Activated naive CD8-positive, alpha-beta T cell treated with anti-CD3 and anti-CD28 coated beads, Interleukin-2, amount 10 ng/mL, durations not matched to agents 7 days and 5 days (primary cell): ENCODE measurements at regions not wholly inside any gene's neighbourhood (a gene's known extent, or its start where the extent isn't known, plus 50 kb on each side); places are given as distances from the start of the nearest gene placed in this dataset.
"Not testable (repeated sequence)": the region's sequence is repeated elsewhere in the genome, so short reads cannot be mapped to it uniquely, and the experiment has no call there.

Experiments
- ATAC-seq: fragments of 150-1000 bp; cut with Tn5 transposase; one replicate; pipeline ENCODE4 v1.10.0; 2021; ENCODE audit warnings: low read depth, moderate library complexity
- POLR2A ChIA-PET: fragments of 350-600 bp; sonication (Branson Sonifier 250); formaldehyde crosslinking; loops from one replicate; lab custom pipeline; 2021; ENCODE audit warnings: antibody characterized with exemption; lab: Charles Lee
- DNase-seq: peaks from one replicate; pipeline ENCODE4 v3.0.0; 2021
- H3K27ac Mint-ChIP-seq: one replicate; pipeline ENCODE4 v1.8.0; 2022; ENCODE audit warnings: mild to moderate bottlenecking, mixed read lengths
- H3K27me3 Mint-ChIP-seq: one replicate; pipeline ENCODE4 v1.8.0; 2022; ENCODE audit warnings: mild to moderate bottlenecking, moderate library complexity, mixed read lengths
- H3K36me3 Mint-ChIP-seq: one replicate; pipeline ENCODE4 v1.8.0; 2021; ENCODE audit warnings: mild to moderate bottlenecking, mixed read lengths
- H3K4me1 Mint-ChIP-seq: one replicate; pipeline ENCODE4 v1.8.0; 2021; ENCODE audit warnings: mixed read lengths
- H3K4me3 Mint-ChIP-seq: one replicate; pipeline ENCODE4 v1.8.0; 2022; ENCODE audit warnings: mild to moderate bottlenecking, moderate library complexity, mixed read lengths
- H3K9me3 Mint-ChIP-seq: one replicate; pipeline ENCODE4 v1.8.0; 2021; ENCODE audit warnings: mixed read lengths

DNA sequence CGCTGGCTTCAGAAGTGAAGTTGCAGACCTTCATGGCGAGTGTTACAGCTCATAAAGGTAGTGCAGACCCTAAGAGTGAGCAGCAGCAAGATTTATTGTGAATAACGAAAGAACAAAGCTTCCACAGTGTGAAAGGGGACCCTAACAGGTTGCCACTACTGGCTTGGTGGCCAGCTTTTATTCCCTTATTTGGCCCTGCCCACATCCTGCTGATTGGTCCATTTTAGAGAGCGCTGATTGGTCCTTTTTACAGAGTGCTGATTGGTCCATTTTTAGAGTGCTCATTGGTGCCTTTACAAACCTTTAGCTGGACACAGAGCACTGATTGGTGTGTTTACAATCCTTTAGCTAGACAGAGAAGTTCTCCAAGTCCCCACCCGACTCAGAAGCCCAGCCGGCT lies 298.0 kb upstream of the DLGAP1 start:
- H3K4me1 Mint-ChIP-seq, H3K36me3 Mint-ChIP-seq, ATAC-seq, H3K27ac Mint-ChIP-seq, H3K27me3 Mint-ChIP-seq, H3K4me3 Mint-ChIP-seq, DNase-seq, POLR2A ChIA-PET, H3K9me3 Mint-ChIP-seq: not testable (repeated sequence)

DNA sequence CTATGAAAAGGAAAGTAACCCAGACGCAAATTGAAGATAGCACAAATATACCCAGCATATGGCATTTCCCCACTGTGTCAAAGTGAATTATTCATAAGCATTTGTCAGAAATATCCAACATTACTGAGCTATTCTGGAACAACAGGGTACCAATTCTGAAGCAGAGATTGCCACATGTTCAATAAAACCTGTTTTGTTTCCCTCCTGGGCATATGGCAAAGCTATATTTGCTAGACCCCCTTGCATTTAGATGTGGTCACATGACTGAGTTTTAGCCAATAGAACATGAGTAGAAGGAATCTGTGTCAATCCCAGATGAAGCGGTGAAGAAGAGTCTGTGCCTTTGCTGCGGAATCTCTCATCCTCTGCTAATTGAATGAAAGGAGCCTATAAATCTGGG lies 296.4 kb upstream of the DLGAP1 start:
- no peak for ATAC-seq
- no peak for DNase-seq
- Mint-ChIP-seq H3K27me3 (no peaks in the 10 kb centered on the region), H3K27ac (no peak overlapping the region), H3K36me3 (peaks cover 1% of the 10 kb centered on the region), H3K4me1 (no peaks in the 10 kb centered on the region), H3K4me3 (no peak overlapping the region), H3K9me3 (peaks cover 5% of the 10 kb centered on the region)
- POLR2A ChIA-PET, result no interaction called here

DNA sequence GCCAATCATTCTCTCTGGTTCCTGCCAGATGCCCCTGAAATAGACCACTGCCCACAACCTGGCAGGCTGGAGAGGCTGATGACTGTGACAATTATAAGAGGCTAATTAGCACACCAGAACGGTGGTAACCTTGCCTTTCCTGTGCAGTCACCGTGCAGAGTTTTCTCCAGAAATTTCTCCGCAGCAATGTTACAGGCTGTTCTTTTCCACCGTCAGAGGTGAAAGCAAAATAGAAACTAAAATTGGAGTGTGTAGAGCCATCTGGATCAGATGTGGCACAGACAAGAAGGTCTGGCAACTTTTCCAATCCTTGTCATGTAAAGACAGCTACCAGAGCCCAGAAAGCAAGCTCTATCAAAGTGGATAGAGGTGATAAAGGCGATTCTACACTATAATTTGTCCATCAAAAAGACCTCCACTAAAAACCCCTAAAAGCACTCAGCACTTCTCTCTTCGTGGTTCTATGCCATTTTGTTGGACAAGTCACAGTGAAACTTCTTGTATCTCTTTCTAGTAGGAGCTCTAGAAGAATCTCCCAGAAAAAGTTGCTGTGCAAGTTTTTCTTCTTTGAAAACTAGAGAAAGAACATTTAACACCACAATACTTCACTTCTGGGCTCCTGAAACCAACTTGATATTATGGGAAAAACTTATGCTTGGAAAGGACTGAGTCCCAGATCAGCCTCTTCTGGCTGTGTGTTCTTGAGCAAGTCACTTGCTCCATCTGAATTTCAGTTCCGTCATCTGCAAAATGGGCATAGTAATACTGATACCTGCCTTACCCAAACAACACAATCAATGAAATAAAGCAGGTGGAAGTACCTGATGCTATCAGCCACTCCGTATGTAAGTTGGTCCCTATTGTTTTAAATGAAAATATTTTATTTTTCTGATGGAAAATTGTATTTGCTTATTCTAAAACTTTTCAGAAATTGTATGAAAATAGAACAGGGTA lies 295.6 kb upstream of the DLGAP1 start:
- DNase-seq (no peak), ATAC-seq (no peak)
- H3K9me3 Mint-ChIP-seq, result peaks cover 6% of the 10 kb centered on the region
- H3K27ac Mint-ChIP-seq, result no peak overlapping the region
- POLR2A ChIA-PET, result no interaction called here
- no peaks in the 10 kb centered on the region for H3K27me3 Mint-ChIP-seq
- peaks cover 1% of the 10 kb centered on the region for H3K36me3 Mint-ChIP-seq
- H3K4me1 Mint-ChIP-seq, result no peaks in the 10 kb centered on the region
- no peak overlapping the region for H3K4me3 Mint-ChIP-seq

DNA sequence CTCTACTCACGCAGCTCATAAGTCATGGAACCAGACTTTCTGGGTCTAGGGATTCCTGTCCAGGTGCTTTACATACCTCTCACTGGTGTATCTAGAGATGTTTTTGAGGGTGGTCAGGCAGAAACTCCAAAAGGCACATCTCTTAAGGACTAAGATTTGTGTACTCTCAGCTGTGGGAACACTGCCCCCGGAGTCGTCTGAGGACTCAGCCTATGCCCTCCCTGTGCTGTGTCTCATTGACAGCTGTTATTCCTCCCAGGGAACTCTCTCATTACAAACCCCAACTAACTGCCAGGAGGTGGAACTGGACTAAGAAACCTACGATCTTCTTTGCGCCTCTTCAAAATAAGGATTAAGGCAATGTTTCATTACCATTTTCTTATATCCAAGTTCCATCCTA lies 293.9 kb upstream of the DLGAP1 start:
- DNase-seq (no peak), ATAC-seq (no peak)
- no peak overlapping the region for H3K27ac Mint-ChIP-seq
- H3K27me3 Mint-ChIP-seq, result no peaks in the 10 kb centered on the region
- no peak overlapping the region for H3K4me3 Mint-ChIP-seq
- H3K36me3 Mint-ChIP-seq, result peaks cover 1% of the 10 kb centered on the region
- POLR2A ChIA-PET, result no interaction called here
- H3K9me3 Mint-ChIP-seq, result peaks cover 8% of the 10 kb centered on the region
- no peaks in the 10 kb centered on the region for H3K4me1 Mint-ChIP-seq

DNA sequence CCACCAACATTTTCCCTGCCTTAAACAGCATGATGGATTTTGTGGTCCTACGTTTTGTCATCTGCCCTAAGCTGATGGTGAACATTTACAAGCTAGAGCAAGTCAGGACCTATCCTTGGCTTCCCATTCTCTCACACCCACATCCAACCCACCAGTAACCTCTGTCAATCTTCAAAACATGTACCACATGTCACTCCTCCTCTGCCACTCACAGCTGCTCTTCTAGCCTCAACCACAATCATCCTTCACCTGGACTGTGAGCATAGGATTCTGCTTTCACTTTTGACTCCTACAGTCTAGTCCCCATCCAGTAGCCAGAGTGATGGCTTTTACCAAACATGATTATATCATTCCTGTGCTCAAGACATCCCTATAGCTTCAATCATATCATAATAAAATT lies 279.8 kb upstream of the DLGAP1 start:
- no peak for DNase-seq
- Mint-ChIP-seq H3K4me1 (no peaks in the 10 kb centered on the region), H3K4me3 (no peak overlapping the region), H3K9me3 (peaks cover 12% of the 10 kb centered on the region), H3K36me3 (no peaks in the 10 kb centered on the region), H3K27me3 (no peaks in the 10 kb centered on the region), H3K27ac (no peak overlapping the region)
- ATAC-seq, result no peak
- POLR2A ChIA-PET, result no interaction called here

DNA sequence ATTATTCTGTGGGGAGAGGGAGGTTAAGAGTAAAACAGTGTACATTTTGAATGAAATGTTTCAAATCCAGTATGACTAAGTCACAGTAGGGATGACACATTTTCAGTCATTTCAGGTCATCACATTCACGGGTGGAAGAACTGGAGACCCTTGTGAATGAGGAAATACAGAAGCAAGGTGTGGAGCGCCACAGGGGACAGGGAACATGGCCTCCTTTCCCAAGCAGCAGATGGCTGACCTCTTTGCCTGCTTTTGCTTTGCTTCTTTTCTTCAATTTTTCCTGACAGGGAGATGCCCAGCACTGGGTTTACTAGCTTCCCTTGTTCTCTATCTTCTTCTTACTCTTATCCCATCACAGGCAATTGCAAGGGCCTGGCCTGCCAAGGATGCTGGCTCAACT lies 278.9 kb upstream of the DLGAP1 start:
- ATAC-seq (no peak), DNase-seq (no peak)
- Mint-ChIP-seq H3K27ac (no peak overlapping the region), H3K36me3 (no peaks in the 10 kb centered on the region), H3K9me3 (peaks cover 12% of the 10 kb centered on the region), H3K27me3 (no peaks in the 10 kb centered on the region), H3K4me3 (no peak overlapping the region), H3K4me1 (no peaks in the 10 kb centered on the region)
- POLR2A ChIA-PET, result no interaction called here

DNA sequence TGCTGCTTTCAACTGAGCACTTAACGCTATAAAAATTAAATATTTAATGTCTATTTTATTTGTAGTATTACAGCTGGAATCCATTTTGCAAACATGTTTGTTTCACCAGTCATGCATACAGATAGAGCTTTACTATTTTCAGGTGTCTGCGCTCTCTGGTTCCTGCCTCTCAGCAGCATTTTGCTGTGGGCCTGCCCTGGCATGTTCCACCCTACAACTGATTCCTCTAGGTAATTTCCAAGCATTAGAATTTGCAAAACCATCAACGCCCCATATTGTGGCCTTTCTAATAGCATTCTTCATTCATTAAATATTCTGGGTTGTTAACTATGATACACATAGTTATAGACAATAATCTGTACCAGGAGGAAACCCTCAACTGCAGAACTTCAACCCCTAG lies 266.4 kb upstream of the DLGAP1 start:
- Mint-ChIP-seq H3K9me3 (peaks cover 2% of the 10 kb centered on the region), H3K36me3 (no peaks in the 10 kb centered on the region), H3K27me3 (no peaks in the 10 kb centered on the region), H3K4me1 (no peaks in the 10 kb centered on the region), H3K4me3 (no peak overlapping the region), H3K27ac (no peak overlapping the region)
- DNase-seq (no peak), ATAC-seq (no peak)
- POLR2A ChIA-PET, result no interaction called here

DNA sequence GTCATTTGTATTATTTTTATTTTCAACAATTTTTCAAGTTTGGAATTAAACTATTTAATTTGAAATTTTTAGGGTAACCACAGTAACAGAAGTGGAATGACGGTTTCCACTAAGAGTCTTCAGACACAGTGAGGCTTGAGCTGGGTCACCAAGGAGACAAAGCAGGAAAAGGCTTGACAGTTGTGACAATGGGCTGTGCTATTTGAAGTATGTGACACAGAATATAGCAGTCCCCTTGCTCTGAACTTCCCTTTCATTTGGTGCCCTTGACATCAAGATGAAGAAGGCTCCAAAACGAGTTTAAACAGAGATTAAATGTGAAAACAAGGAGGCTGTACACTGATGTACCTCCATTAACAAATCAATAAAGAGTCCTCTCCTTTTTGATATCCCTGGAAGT lies 265.4 kb upstream of the DLGAP1 start:
- no peaks in the 10 kb centered on the region for H3K27me3 Mint-ChIP-seq
- no peaks in the 10 kb centered on the region for H3K4me1 Mint-ChIP-seq
- POLR2A ChIA-PET, result no interaction called here
- ATAC-seq (no peak), DNase-seq (no peak)
- peaks cover 2% of the 10 kb centered on the region for H3K9me3 Mint-ChIP-seq
- H3K27ac Mint-ChIP-seq, result no peak overlapping the region
- H3K4me3 Mint-ChIP-seq, result no peak overlapping the region
- no peaks in the 10 kb centered on the region for H3K36me3 Mint-ChIP-seq

DNA sequence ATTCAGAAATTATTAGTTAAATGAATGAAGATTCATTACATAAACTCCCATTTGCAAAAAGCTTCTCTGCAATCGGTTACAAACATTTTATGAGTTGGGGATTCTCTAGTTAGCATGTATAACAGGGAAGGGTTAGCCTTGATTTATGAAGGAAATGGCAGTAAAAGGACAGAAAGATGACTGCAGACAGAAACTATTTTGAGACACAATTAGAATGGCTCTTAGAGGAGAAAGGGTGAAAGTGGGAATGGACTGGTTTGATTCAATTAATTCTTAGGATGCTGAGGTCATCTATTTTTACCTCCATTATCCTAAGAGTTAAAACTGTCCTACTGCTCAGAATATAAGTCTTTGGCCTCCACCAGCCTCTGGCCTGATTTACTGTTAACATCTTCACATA lies 250.8 kb upstream of the DLGAP1 start:
- H3K4me1 Mint-ChIP-seq, result no peaks in the 10 kb centered on the region
- H3K36me3 Mint-ChIP-seq, result no peaks in the 10 kb centered on the region
- H3K4me3 Mint-ChIP-seq, result no peak overlapping the region
- H3K9me3 Mint-ChIP-seq, result peaks cover 3% of the 10 kb centered on the region
- POLR2A ChIA-PET, result no interaction called here
- no peak for ATAC-seq
- no peaks in the 10 kb centered on the region for H3K27me3 Mint-ChIP-seq
- DNase-seq, result no peak
- no peak overlapping the region for H3K27ac Mint-ChIP-seq

DNA sequence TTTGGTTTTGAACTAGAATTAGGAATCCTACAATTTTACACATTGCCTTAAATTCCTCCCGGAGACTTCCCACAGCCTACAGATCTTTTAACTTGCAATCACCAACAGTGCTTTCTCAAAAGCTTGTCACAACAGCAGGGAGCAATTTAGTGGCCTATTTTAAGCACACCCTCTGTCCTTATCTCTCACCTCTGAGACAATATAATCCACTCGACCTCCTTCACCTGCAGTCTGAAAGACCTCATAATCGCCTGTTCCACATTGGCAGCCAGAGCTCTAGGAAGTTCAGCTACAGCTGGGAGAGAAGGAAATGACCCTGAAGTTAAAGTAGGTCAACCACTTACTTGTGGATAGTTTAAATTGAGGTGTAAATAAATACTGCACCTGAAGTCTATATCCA lies 249.7 kb upstream of the DLGAP1 start:
- Mint-ChIP-seq H3K9me3 (peaks cover 3% of the 10 kb centered on the region), H3K4me1 (no peaks in the 10 kb centered on the region), H3K27ac (no peak overlapping the region), H3K36me3 (no peaks in the 10 kb centered on the region), H3K27me3 (no peaks in the 10 kb centered on the region), H3K4me3 (no peak overlapping the region)
- DNase-seq (no peak), ATAC-seq (no peak)
- POLR2A ChIA-PET, result no interaction called here

DNA sequence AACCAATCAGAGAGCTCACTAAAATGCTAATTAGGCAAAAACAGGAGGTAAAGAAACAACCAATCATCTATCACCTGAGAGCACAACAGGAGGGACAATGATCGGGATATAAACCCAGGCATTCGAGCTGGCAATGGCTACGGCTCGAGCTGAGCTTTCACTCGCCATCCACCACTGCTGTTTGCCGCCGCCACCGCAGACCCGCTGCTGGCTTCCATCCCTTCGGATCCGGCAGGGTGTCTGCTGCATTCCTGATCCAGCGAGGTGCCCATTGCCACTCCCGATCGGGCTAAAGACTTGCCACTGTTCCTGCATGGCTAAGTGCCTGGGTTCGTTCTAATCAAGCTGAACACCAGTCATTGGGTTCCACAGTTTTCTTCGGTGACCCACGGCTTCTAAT lies 236.7 kb upstream of the DLGAP1 start:
- Mint-ChIP-seq H3K27me3 (no peaks in the 10 kb centered on the region), H3K4me3 (no peak overlapping the region), H3K9me3 (peaks cover 13% of the 10 kb centered on the region), H3K4me1 (no peaks in the 10 kb centered on the region), H3K27ac (no peak overlapping the region), H3K36me3 (no peaks in the 10 kb centered on the region)
- POLR2A ChIA-PET, result no interaction called here
- no peak for ATAC-seq
- DNase-seq, result no peak

DNA sequence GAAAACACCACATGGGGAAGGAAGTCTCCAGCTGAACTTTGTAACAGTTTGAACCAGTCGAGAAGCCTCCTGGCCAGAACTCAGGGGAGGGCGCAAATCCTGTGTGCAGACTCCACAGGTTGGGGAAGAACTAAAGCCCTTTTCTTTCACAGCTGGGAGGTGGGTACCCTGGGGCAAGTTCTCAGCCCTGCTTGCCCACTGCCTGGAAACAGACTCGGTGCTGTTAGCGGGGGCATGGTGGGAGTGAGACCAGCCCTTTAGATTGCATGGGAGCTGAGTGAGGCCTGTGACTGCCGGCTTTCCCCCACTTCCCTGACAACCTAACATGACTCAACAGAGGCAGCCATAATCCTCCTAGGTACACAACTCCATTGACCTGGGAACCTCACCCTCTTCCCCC lies 223.6 kb upstream of the DLGAP1 start:
- DNase-seq, H3K4me3 Mint-ChIP-seq, POLR2A ChIA-PET, H3K9me3 Mint-ChIP-seq, H3K36me3 Mint-ChIP-seq, ATAC-seq, H3K27me3 Mint-ChIP-seq, H3K27ac Mint-ChIP-seq, H3K4me1 Mint-ChIP-seq: not testable (repeated sequence)

DNA sequence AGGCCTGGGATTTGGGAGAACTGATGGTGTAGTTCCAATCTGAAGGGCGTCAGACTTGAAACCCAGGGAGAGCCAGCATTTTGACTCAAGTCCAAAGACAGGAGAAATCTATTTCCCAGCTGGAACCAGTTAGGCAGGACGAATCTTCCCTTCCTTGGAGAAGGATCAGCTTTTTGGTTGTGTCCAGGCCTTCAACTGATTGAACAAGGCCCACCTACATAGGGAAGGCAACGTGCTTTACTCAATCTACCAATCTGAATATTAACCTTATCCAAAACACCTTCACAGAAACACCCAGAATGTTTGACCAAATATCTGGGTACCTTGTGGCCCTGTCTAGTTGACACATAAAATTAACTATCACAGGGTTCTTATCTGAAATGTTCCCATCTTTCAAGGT lies 221.9 kb upstream of the DLGAP1 start:
- DNase-seq, result no peak
- Mint-ChIP-seq H3K27me3 (no peaks in the 10 kb centered on the region), H3K36me3 (no peaks in the 10 kb centered on the region), H3K27ac (no peak overlapping the region), H3K4me3 (no peak overlapping the region), H3K4me1 (no peaks in the 10 kb centered on the region), H3K9me3 (peaks cover 10% of the 10 kb centered on the region)
- no peak for ATAC-seq
- POLR2A ChIA-PET, result no interaction called here

DNA sequence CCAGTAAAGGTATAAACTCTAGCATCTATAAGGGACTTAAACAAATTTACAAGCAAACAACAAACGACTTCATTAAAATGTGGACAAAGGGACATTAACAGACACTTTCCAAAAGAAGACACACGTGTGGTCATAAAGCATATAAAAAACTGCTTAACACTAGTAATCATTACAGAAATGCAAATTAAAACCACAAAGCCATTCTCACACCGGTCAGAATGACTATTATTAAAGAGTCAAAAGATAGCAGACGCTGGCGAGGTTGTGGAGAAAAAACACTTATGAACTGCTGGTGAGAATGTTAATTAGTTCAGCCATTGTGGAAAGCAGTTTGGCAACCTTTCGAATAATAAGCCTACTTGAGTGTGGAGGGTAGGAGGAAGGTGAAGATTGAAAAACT lies 217.1 kb upstream of the DLGAP1 start:
- H3K27ac Mint-ChIP-seq, result no peak overlapping the region
- no peaks in the 10 kb centered on the region for H3K36me3 Mint-ChIP-seq
- POLR2A ChIA-PET, result no interaction called here
- ATAC-seq (no peak), DNase-seq (no peak)
- no peaks in the 10 kb centered on the region for H3K27me3 Mint-ChIP-seq
- H3K9me3 Mint-ChIP-seq, result peaks cover 27% of the 10 kb centered on the region
- no peak overlapping the region for H3K4me3 Mint-ChIP-seq
- no peaks in the 10 kb centered on the region for H3K4me1 Mint-ChIP-seq
